Stimulated activated CD8-positive, alpha-beta memory T cell treated with anti-CD3 and anti-CD28 coated beads, Interleukin-4, amount 100 ng/mL, for 4 hours (primary cell): ENCODE measurements at regions not wholly inside any gene's neighbourhood (a gene's known extent, or its start where the extent isn't known, plus 50 kb on each side); places are given as distances from the start of the nearest gene placed in this dataset.
A peak's percentile ranks its signal among the peaks of the same experiment; 100 is the strongest.

ENCODE experiments used
- DNase-seq, 2 donors: peaks; one replicate each; pipeline ENCODE4 v3.0.0-alpha.2; 2020; ENCODE audit warnings: low read depth in 2 of 2, low spot score in 1 of 2

DNA sequence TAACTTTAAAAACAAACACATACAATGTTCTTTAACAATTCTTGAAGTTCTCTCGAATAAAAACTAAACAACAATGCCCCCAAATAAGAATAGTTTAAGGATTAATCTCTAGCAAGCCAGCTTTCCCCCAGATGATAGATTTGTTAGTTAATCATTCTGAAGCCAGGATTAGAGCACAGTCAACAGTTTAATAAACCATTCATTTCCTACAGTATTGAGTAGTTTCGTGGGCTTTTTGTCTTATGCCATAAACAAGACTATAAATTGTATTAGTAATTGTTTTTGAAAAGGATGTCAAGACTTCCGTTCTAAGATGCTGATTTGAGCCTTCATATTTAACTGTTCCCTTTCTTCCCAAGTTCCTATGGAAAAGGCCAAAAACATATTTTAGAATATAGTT lies 136.6 kb downstream of the PIK3R1 start:
- no peak for DNase-seq

DNA sequence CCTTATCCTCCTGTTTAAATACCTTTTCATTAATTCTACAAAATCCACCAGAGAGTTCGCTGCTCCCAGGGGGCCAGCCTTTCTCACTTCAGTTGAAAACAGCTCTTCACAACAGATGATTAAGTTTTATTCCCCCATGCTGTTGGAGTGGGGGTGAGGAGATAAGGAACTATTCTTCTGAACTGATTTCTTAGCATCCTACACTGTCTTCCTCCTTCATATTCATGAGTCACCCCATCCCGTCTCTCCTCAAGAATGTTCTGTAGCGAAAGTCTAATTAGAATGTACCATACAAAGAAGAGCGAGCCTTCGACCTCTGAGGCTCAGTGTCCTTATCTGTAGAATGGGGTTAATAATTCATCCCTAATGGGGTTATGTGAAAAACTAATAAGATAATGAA lies 138.0 kb downstream of the PIK3R1 start:
- DNase-seq, result no peak

GRCh38 chr5:68354315-68354714 lies 138.8 kb downstream of the PIK3R1 start:
- DNase-seq, result no peak

GRCh38 chr5:68356216-68356615 lies 140.7 kb downstream of the PIK3R1 start:
- no peak for DNase-seq

GRCh38 chr5:68356623-68357022 lies 141.1 kb downstream of the PIK3R1 start:
- no peak for DNase-seq

- DNase-seq, result no peak
Measured at GRCh38 chr5:68359699-68360098, 144.1 kb downstream of the PIK3R1 start.

- no peak for DNase-seq
Measured at GRCh38 chr5:68362331-68362730, 146.8 kb downstream of the PIK3R1 start.

GRCh38 chr5:68365889-68366288 lies 150.3 kb downstream of the PIK3R1 start:
- DNase-seq, result no peak

GRCh38 chr5:68367287-68367686 lies 151.7 kb downstream of the PIK3R1 start:
- no peak for DNase-seq

DNA sequence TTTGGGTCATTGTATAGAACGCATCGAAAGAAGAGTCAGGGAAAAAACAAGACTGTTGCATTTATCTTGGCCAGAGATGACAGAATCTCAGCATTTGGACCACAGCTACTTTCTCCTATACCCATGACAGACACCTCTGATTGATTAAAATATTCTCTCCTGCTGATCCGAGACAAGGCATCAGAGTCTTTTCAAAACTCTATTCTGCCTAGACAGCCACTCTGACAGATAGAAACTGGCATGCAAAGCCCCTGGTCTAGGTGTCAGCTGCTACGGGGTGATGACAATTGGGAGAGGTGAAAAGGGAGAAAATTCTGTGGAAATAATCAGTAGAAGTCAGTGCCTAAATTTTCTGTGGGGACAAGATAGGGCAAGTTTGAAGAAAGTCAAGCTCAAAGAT lies 152.2 kb downstream of the PIK3R1 start:
- no peak for DNase-seq

DNA sequence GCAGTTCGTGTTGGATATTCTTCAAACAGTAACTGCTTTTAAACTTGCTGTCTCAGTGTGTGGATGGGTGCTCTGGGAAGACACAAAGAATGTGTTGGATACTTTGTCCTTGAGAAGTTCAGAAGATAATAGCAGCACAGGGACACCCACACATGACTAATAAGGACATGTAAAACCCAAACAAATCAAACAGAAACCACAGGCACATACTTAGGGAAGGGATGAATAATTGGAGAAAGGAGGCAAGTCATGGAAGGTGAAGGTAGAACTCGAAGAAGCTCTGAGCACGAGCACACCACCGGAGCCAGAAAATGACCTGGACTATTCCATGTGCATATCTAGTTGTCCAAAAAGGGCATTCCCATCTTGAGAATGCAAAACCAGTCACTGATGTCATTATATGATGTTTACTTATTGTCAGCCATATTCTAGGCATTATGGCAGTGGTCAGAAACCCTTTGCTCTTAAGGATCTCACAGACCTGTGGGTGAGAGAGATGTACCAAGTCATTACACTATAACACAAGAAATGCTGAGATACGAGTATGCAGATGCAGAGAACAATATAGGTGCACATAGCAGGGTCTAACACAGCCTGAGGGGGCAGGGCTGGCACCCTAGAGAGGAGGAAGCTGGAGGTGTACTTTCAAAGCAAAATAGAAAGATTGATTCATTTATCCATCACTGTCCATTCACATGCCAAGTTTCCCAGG lies 152.9 kb downstream of the PIK3R1 start:
- DNase-seq, result no peak

GRCh38 chr5:68369023-68369359 lies 153.4 kb downstream of the PIK3R1 start:
- DNase-seq, result no peak

DNA sequence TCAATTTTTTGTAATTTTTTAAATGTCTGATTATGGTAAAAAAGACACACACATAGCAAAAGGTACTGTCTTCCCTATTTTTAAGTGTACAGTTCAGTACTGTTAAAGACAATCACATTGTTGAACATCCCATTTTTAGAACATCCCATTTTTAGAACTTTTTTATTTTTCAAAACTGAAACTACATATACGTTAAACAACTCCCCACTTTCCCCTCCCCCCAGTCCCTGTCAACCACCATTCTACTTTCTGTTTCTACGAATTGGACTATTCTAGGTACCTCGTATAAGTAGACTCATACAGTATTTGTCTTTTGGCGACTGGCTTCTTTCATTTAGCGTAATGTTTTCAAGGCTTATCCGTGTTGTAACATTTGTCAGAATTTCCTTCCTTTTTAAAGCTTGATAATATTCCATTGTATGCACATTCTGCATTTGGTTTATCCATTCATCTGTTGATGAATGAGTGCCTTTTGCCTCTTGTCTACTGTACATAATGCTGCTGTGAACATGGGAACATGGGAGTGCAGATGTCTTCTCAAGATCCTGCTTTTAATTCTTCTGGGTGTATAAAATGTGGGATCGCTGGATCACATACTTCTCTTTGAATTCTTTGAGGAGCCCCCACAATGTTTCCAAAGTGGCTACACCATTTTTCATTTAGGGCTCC lies 154.0 kb downstream of the PIK3R1 start:
- DNase-seq, result peak; percentile 20 to 21

- no peak for DNase-seq
Measured at GRCh38 chr5:68370196-68370595, 154.6 kb downstream of the PIK3R1 start.

GRCh38 chr5:68371607-68372006 lies 156.1 kb downstream of the PIK3R1 start:
- DNase-seq, result no peak

DNA sequence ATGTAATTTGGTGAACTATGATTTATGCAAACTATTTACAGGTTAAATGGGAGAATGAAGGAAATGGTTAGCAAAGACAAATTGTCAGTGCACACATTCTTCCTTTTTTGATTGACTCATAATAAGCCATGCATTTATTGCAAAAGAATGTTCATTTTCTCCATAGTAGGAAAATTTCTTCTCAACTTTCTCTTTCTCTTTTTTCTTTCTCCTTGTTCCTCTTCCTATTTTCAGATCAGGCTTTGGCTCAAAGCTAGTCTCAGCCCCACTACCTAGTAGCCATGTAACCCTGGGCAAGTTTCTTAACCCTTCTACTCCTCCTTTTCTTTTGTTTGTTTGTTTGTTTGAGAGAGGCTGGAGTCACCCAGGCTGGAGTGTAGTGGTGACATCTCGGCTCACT lies 156.6 kb downstream of the PIK3R1 start:
- no peak for DNase-seq

DNA sequence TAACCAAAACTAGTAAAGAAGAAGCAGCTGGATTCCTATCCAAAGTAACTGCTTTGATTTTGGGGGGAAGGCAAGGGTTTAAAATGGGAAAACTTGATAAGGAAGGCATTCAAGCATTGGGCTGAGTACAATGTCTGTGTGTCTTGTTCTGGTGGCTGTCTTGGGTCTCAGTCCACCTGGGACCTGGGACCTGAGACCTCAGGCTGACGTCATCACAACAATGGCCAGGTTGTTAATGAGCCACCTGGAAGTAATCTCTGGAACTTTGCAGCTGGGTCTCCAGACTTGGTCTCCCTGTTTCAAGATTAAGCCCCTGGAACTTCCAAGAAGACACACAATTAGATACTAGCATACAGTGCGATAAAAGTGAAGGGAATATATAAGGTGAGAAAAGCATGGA lies 157.5 kb downstream of the PIK3R1 start:
- no peak for DNase-seq

DNA sequence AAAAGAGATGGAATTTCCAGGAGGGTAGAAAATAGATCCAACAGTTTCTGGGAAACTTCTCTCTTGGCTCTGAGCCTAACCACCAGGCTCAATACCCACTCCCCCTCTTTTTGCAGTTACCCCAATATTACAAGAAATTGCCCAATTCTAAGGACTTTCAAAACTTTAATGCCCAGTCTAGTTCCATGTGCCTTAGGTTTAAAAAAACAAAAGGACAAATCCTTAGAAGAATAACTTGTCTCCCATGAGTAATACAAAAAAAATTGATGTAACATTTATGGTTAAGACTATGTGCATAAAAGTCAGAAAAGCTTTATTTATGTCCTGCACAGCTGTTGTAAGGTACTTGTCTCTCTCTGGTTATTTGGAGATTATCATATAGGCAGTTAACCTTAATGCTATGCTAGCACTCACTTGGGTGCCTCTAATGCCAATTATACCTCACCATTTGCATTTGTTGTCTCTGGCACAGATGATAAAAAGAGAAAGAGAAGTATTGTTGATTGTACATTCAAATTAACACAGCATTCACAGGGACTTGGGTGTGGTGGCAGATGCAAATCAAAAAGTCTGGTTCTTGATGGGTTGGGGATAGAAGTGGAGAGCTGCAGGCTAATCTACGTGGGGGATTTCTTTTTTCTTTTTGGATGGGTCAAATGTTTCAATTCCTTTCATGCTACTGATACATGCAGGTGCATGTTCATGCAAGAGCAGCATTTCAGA lies 159.4 kb downstream of the PIK3R1 start:
- DNase-seq, result no peak

- no peak for DNase-seq
Measured at GRCh38 chr5:68375540-68375939, 160.0 kb downstream of the PIK3R1 start.

GRCh38 chr5:68376935-68377334 lies 161.4 kb downstream of the PIK3R1 start:
- DNase-seq, result no peak

GRCh38 chr5:68377733-68378132 lies 162.2 kb downstream of the PIK3R1 start:
- DNase-seq, result no peak

DNA sequence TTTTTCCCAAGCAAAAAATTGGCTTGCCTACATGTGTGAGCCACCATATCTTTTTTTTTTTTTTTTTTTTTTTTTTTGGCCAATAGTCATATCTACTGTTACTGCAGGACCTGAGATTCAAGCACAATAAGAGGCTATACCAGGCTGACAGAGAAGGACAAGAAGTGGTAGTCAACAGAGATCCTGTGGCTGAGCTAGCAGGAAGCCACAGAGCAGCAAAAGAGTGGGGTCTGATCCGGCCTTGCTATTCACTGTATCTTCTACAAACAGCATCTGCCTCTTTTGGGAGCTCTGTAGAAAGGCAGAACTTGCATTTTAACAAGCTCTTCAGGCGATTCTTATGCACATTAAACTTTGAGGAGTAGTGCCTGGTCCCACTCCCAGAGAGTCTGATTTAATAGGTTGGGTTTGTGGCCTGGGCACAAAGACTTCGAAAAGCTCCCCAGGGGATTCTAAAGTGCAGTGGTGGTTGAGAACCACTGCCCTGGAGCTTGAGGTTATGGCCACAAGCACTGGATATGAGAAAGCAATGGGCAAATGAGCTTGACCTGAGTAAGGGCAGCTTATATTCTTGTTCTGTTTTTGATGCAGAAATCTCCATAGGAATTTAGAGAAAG lies 162.8 kb downstream of the PIK3R1 start:
- DNase-seq, result no peak
